Fibroblast of peridontal ligament (primary cell): ENCODE measurements at regions not wholly inside any gene's neighbourhood (a gene's known extent, or its start where the extent isn't known, plus 50 kb on each side); places are given as distances from the start of the nearest gene placed in this dataset.

Experiments
- DNase-seq: peaks from one replicate; pipeline ENCODE4 v3.0.0-alpha.2; 2010; ENCODE audit errors: extremely low read depth

GRCh38 chr11:41861838-41862237 is 402.4 kb upstream of the LRRC4C start:
- no peak for DNase-seq

- DNase-seq: no peak
These were observed 407.1 kb upstream of the LRRC4C start for GRCh38 chr11:41866525-41866924.

- DNase-seq: no peak
These were observed 409.2 kb upstream of the LRRC4C start for GRCh38 chr11:41868606-41869005.

GRCh38 chr11:41872426-41872825 is 413.0 kb upstream of the LRRC4C start:
- DNase-seq: no peak

- no peak for DNase-seq
These were observed 413.4 kb upstream of the LRRC4C start for GRCh38 chr11:41872870-41873269.

GRCh38 chr11:41878095-41878494 is 418.6 kb upstream of the LRRC4C start:
- peak; percentile 8 for DNase-seq

GRCh38 chr11:41879214-41879613 is 419.8 kb upstream of the LRRC4C start:
- peak; percentile 45 for DNase-seq

GRCh38 chr11:41895081-41895480 is 435.6 kb upstream of the LRRC4C start:
- DNase-seq: no peak

GRCh38 chr11:41897991-41898390 is 438.5 kb upstream of the LRRC4C start:
- no peak for DNase-seq

GRCh38 chr11:41917900-41918299 is 458.4 kb upstream of the LRRC4C start:
- no peak for DNase-seq

- no peak for DNase-seq
These were observed 460.9 kb upstream of the LRRC4C start for GRCh38 chr11:41920374-41920773.

GRCh38 chr11:41921746-41922390 is 462.4 kb upstream of the LRRC4C start:
- no peak for DNase-seq

- no peak for DNase-seq
These were observed 466.9 kb upstream of the LRRC4C start for GRCh38 chr11:41926339-41926738.

- no peak for DNase-seq
These were observed 475.8 kb upstream of the LRRC4C start for GRCh38 chr11:41935241-41935640.

- DNase-seq: no peak
These were observed 476.3 kb upstream of the LRRC4C start for GRCh38 chr11:41935795-41936194.

GRCh38 chr11:41943656-41944055 is 484.2 kb upstream of the LRRC4C start:
- no peak for DNase-seq

GRCh38 chr11:41947392-41947791 is 487.9 kb upstream of the LRRC4C start:
- DNase-seq: no peak

GRCh38 chr11:41950470-41951143 is 491.2 kb upstream of the LRRC4C start:
- no peak for DNase-seq

- peak; percentile 1 for DNase-seq
These were observed 494.6 kb upstream of the LRRC4C start for GRCh38 chr11:41954034-41954433.

GRCh38 chr11:41955066-41955465 is 495.6 kb upstream of the LRRC4C start:
- no peak for DNase-seq

- DNase-seq: no peak
These were observed 496.4 kb upstream of the LRRC4C start for GRCh38 chr11:41955635-41956400.

GRCh38 chr11:41963406-41963805 is 504.0 kb upstream of the LRRC4C start:
- no peak for DNase-seq

GRCh38 chr11:41970681-41971080 is 511.2 kb upstream of the LRRC4C start:
- no peak for DNase-seq
